A673 (cell line): ENCODE measurements at regions not wholly inside any gene's neighbourhood (a gene's known extent, or its start where the extent isn't known, plus 50 kb on each side); places are given as distances from the start of the nearest gene placed in this dataset.

Experiments
- BruUV-seq: library from RNA; stranded (reverse); fragments of 400-500 nt; replicated peaks from 2 replicates; lab custom pipeline; 2021; lab: Mats Ljungman, UMichigan
- CTCF ChIA-PET: fragments of 300-600 bp; sonication (Branson Sonifier 250); formaldehyde crosslinking; loops from one replicate; lab custom pipeline; 2022; ENCODE audit warnings: antibody characterized with exemption; lab: Charles Lee
- POLR2A ChIA-PET: fragments of 300-600 bp; sonication (Branson Sonifier 250); formaldehyde crosslinking; loops from one replicate; lab custom pipeline; 2022; ENCODE audit warnings: antibody characterized with exemption; ENCODE audit not compliant: low non-redundant PET; lab: Charles Lee
- DNase-seq: peaks from one replicate; pipeline ENCODE4 v3.0.0-alpha.2; 2015; ENCODE audit warnings: low spot score
- H3K27ac ChIP-seq: fragments of 200-600 bp; sonication (generic); 2 replicates; pipeline ENCODE4 v1.5.1; 2016; ENCODE audit warnings: mixed run types, low read depth, mild to moderate bottlenecking, mixed read lengths, antibody characterized with exemption, low read length; ENCODE audit not compliant: poor library complexity, severe bottlenecking
- H3K27me3 ChIP-seq: fragments of 200-600 bp; sonication (generic); replicated peaks from 2 replicates; pipeline ENCODE4 v1.6.1; 2017; ENCODE audit warnings: mixed run types, low read depth, mild to moderate bottlenecking, mixed read lengths, antibody characterized with exemption, low read length; ENCODE audit not compliant: insufficient read depth, poor library complexity
- H3K36me3 ChIP-seq: fragments of 200-600 bp; sonication (generic); 2 replicates; pipeline ENCODE4 v1.6.1; 2016; ENCODE audit warnings: mixed run types, mild to moderate bottlenecking, mixed read lengths, antibody characterized with exemption, low read length; ENCODE audit not compliant: insufficient read depth, poor library complexity, severe bottlenecking
- H3K4me1 ChIP-seq: fragments of 200-600 bp; sonication (generic); 2 replicates; pipeline ENCODE4 v1.6.1; 2017; ENCODE audit warnings: mixed run types, mild to moderate bottlenecking, mixed read lengths, antibody characterized with exemption, low read length; ENCODE audit not compliant: insufficient read depth, poor library complexity, severe bottlenecking
- H3K4me3 ChIP-seq: fragments of 200-600 bp; sonication (generic); 2 replicates; pipeline ENCODE4 v1.5.1; 2016; ENCODE audit warnings: low read depth, mixed run types, mild to moderate bottlenecking, mixed read lengths, low read length; ENCODE audit not compliant: poor library complexity, severe bottlenecking
- H3K9me3 ChIP-seq: fragments of 200-600 bp; sonication (generic); 2 replicates; pipeline ENCODE4 v1.6.1; 2016; ENCODE audit warnings: mixed run types, low read depth, mild to moderate bottlenecking, mixed read lengths, antibody characterized with exemption, low read length; ENCODE audit not compliant: poor library complexity, severe bottlenecking
- CTCF ChIP-seq: fragments of 300-800, 200-600 bp; sonication (generic); conservative IDR thresholded peaks from 2 replicates; pipeline ENCODE4 v1.5.1; 2017; ENCODE audit warnings: low read depth, mild to moderate bottlenecking, antibody characterized with exemption, low read length, moderate library complexity, mixed read lengths
- EZH2 ChIP-seq: fragments of 200-600 bp; sonication (generic); IDR thresholded peaks from 2 replicates; pipeline ENCODE4 v1.6.1; 2017; ENCODE audit warnings: borderline replicate concordance, low read depth, mild to moderate bottlenecking, mixed read lengths, antibody characterized with exemption, low read length; ENCODE audit not compliant: poor library complexity, severe bottlenecking
- intact Hi-C: fragments of 100-400 bp; cut with micrococcal nuclease; formaldehyde crosslinking; loops from one replicate; pipeline ENCODE4 v1.10.0; 2022; ENCODE audit not compliant: unreplicated experiment

- Histone ChIP-seq H3K27me3 (no peaks in the 10 kb centered on the region), H3K4me3 (no peak overlapping the region), H3K36me3 (no peaks in the 10 kb centered on the region), H3K4me1 (no peaks in the 10 kb centered on the region), H3K9me3 (no peaks in the 10 kb centered on the region), H3K27ac (no peak overlapping the region)
- DNase-seq, result no peak
- POLR2A ChIA-PET, result no interaction called here
- intact Hi-C loops, result no loop called here
- CTCF ChIA-PET, result no interaction called here
- no peak for TF ChIP-seq CTCF
- no peak for TF ChIP-seq EZH2
- BruUV-seq, result no TSS peak
Measured at GRCh38 chr20:12777016-12777415, 231.8 kb upstream of the SPTLC3 start.

DNA sequence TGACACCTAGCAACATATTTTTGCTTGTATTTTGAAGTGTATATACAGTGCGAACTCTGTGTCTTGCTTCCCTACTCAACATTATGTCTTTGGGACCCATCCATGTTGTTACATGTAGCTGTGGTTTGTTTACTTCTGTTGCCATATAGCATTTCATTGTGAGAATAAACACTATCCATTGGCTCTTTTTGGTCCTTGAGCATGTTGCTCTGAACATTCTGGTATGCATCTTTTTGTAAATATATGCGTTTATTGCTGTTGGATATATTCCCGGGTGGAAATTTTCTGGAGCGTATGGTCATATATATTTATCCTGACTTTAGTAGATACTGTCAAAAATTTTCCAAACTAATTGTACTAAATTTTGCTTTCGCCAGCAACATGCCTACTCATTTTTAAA is 222.5 kb upstream of the SPTLC3 start:
- ChIA-PET CTCF (no interaction called here), POLR2A (no interaction called here)
- TF ChIP-seq EZH2 (no peak), CTCF (no peak)
- no peaks in the 10 kb centered on the region for H3K4me1 ChIP-seq
- no peak overlapping the region for H3K27ac ChIP-seq
- no peaks in the 10 kb centered on the region for H3K9me3 ChIP-seq
- no peak overlapping the region for H3K4me3 ChIP-seq
- intact Hi-C loops, result no loop called here
- H3K36me3 ChIP-seq, result no peaks in the 10 kb centered on the region
- no peaks in the 10 kb centered on the region for H3K27me3 ChIP-seq
- no TSS peak for BruUV-seq
- no peak for DNase-seq

- ChIA-PET CTCF (no interaction called here), POLR2A (interaction anchor here (0.5 kb wide), 1 partner anchor 232 kb away, joined by 3 read pairs; no protein-coding TSS in a partner anchor)
- BruUV-seq, result no TSS peak
- Histone ChIP-seq H3K4me1 (no peaks in the 10 kb centered on the region), H3K9me3 (no peaks in the 10 kb centered on the region), H3K27ac (no peak overlapping the region), H3K36me3 (no peaks in the 10 kb centered on the region), H3K4me3 (no peak overlapping the region), H3K27me3 (no peaks in the 10 kb centered on the region)
- TF ChIP-seq CTCF (no peak), EZH2 (no peak)
- intact Hi-C loops, result no loop called here
- DNase-seq, result no peak
Measured at GRCh38 chr20:12788632-12789299, 220.0 kb upstream of the SPTLC3 start.
